HepG2 (cell line): ENCODE measurements at regions not wholly inside any gene's neighbourhood (a gene's known extent, or its start where the extent isn't known, plus 50 kb on each side); places are given as distances from the start of the nearest gene placed in this dataset.

ENCODE experiments used
- ATAC-seq: fragments of 200-7000 bp; cut with Tn5 transposase; 3 replicates; pipeline ENCODE4 v1.9.1; 2020; ENCODE audit warnings: mild to moderate bottlenecking, moderate library complexity
- BruUV-seq: library from RNA; stranded (reverse); fragments of 400-500 nt; replicated peaks from 2 replicates; lab custom pipeline; 2021; lab: Mats Ljungman, UMichigan
- CTCF ChIA-PET: fragments of 300-600 bp; formaldehyde crosslinking; extraction: SDS; loops from one replicate; lab custom pipeline; 2021; ENCODE audit warnings: low total read pairs, inconsistent platforms, low intra/inter-chr PET ratio; lab: Yijun Ruan, JAX
- POLR2A ChIA-PET: fragments of 350-600 bp; sonication (Branson Sonifier 250); formaldehyde crosslinking; loops from one replicate; lab custom pipeline; 2020; ENCODE audit warnings: antibody characterized with exemption, inconsistent platforms; lab: Yijun Ruan, JAX
- DNase-seq: peaks from one replicate; pipeline ENCODE4 v3.0.0-alpha.2; 2015; ENCODE audit warnings: low spot score
- FAIRE-seq: peaks from 3 replicates; lab custom pipeline; 2011; peaks lifted over from hg19 to GRCh38; lab: Jason Lieb, UNC
- H2AFZ ChIP-seq: one replicate; pipeline ENCODE4 v1.6.1; 2011; ENCODE audit warnings: low read length, inconsistent platforms
- H3K27ac ChIP-seq: fragments of 300-600 bp; 3 replicates; pipeline ENCODE4 v1.8.0; 2011; ENCODE audit warnings: mixed run types, mild to moderate bottlenecking, mixed read lengths, low read length, inconsistent platforms; ENCODE audit not compliant: insufficient read depth; ENCODE audit errors: extremely low read length
- H3K27me3 ChIP-seq, 2 experiments: fragments of 200-600 bp in 1 of 2; 2 replicates in 1 of 2; 3 replicates in 1 of 2; pipeline versions ENCODE4 v1.6.0 to v1.8.0; 2011; ENCODE audit warnings: low read length in 2 of 2, mild to moderate bottlenecking in 2 of 2, moderate library complexity in 2 of 2, inconsistent platforms in 1 of 2; ENCODE audit not compliant: insufficient read depth in 2 of 2, control insufficient read depth in 1 of 2
- H3K36me3 ChIP-seq, 2 experiments: fragments of 200-600 bp in 1 of 2; replicated peaks in 1 of 2; 2 replicates in 1 of 2; 3 replicates in 1 of 2; pipeline versions ENCODE4 v1.5.1 to v1.8.0; 2011; ENCODE audit warnings: low read length in 2 of 2, inconsistent platforms in 1 of 2; ENCODE audit not compliant: insufficient read depth in 2 of 2, control insufficient read depth in 1 of 2
- H3K4me1 ChIP-seq: 2 replicates; pipeline ENCODE4 v1.5.1; 2012; ENCODE audit warnings: low read length, inconsistent platforms; ENCODE audit not compliant: insufficient read depth
- H3K4me2 ChIP-seq: 2 replicates; pipeline ENCODE4 v1.6.0; 2011; ENCODE audit warnings: low read depth, low read length, inconsistent platforms
- H3K4me3 ChIP-seq, 3 experiments: fragments of 200-600 bp in 1 of 3; sonication (generic), shearing (Covaris generic) in 1 of 3; replicated peaks in 1 of 3; 2 replicates each; pipeline ENCODE4 v1.5.1; 2011 to 2016; ENCODE audit warnings: low read length in 3 of 3, inconsistent platforms in 2 of 3, low read depth in 2 of 3, mild to moderate bottlenecking in 2 of 3, control low read depth in 1 of 3, mixed read lengths in 1 of 3; ENCODE audit not compliant: insufficient read depth in 1 of 3
- H3K79me2 ChIP-seq: one replicate; pipeline ENCODE4 v1.6.1; 2011; ENCODE audit warnings: low read length, inconsistent platforms; ENCODE audit not compliant: insufficient read depth
- H3K9ac ChIP-seq: 2 replicates; pipeline ENCODE4 v1.6.0; 2011; ENCODE audit warnings: mild to moderate bottlenecking, low read depth, low read length, inconsistent platforms; ENCODE audit not compliant: insufficient read depth
- H3K9me3 ChIP-seq: 2 replicates; pipeline ENCODE4 v1.5.1; 2012; ENCODE audit warnings: mild to moderate bottlenecking, low read length
- H4K20me1 ChIP-seq: 2 replicates; pipeline ENCODE4 v1.6.0; 2011; ENCODE audit warnings: inconsistent platforms, mild to moderate bottlenecking, low read length, moderate library complexity; ENCODE audit not compliant: insufficient read depth
- AHR ChIP-seq: IDR thresholded peaks from 2 replicates; pipeline ENCODE4 v1.6.1; 2018; ENCODE audit warnings: missing genetic modification reagents, missing compliant biosample characterization
- GATAD2A ChIP-seq: IDR thresholded peaks from 2 replicates; pipeline ENCODE4 v1.6.1; 2016
- HINFP ChIP-seq: sonication (generic); formaldehyde crosslinking; IDR thresholded peaks from 2 replicates; pipeline ENCODE4 v1.4.0; 2020; ENCODE audit warnings: low read depth, mild to moderate bottlenecking, missing genetic modification reagents
- HMG20B ChIP-seq: conservative IDR thresholded peaks from 2 replicates; pipeline ENCODE4 v1.6.1; 2016; ENCODE audit warnings: missing genetic modification reagents, missing compliant biosample characterization
- MTA3 ChIP-seq: sonication (generic); formaldehyde crosslinking; IDR thresholded peaks from 2 replicates; pipeline ENCODE4 v1.4.0; 2020; ENCODE audit warnings: missing genetic modification reagents
- PCBP1 ChIP-seq: fragments of 200-400 bp; formaldehyde crosslinking; IDR thresholded peaks from 2 replicates; pipeline ENCODE4 v1.6.1; 2017; ENCODE audit warnings: mild to moderate bottlenecking, low read depth, low read length, borderline replicate concordance
- PHF8 ChIP-seq: sonication (generic); formaldehyde crosslinking; IDR thresholded peaks from 2 replicates; pipeline ENCODE4 v1.5.0; 2020; ENCODE audit warnings: missing genetic modification reagents
- RBFOX2 ChIP-seq: fragments of 200-400 bp; formaldehyde crosslinking; IDR thresholded peaks from 2 replicates; pipeline ENCODE4 v1.6.1; 2017; ENCODE audit warnings: low read depth, mild to moderate bottlenecking, low read length
- REST ChIP-seq, 2 experiments: IDR thresholded peaks; 2 replicates each; pipeline ENCODE4 v1.6.1; 2011 to 2012; ENCODE audit warnings: low read length in 2 of 2, borderline replicate concordance in 1 of 2, low read depth in 1 of 2, mild to moderate bottlenecking in 1 of 2, moderate library complexity in 1 of 2
- SKI ChIP-seq: fragments of 450-650 bp; IDR thresholded peaks from one replicate; pipeline ENCODE4 v1.6.1; 2018; ENCODE audit warnings: mild to moderate bottlenecking; ENCODE audit not compliant: partially characterized antibody
- TBX2 ChIP-seq: sonication (generic); formaldehyde crosslinking; IDR thresholded peaks from 2 replicates; pipeline ENCODE4 v1.5.0; 2020; ENCODE audit warnings: missing genetic modification reagents, mild to moderate bottlenecking, borderline replicate concordance
- TP53 ChIP-seq: sonication (generic); formaldehyde crosslinking; conservative IDR thresholded peaks from 2 replicates; pipeline ENCODE4 v1.4.0; 2020; ENCODE audit warnings: missing genetic modification reagents
- ZNF138 ChIP-seq: sonication (generic); formaldehyde crosslinking; IDR thresholded peaks from 2 replicates; pipeline ENCODE4 v1.5.0; 2020; ENCODE audit warnings: mild to moderate bottlenecking, low read depth, missing genetic modification reagents
- ZNF747 ChIP-seq: sonication (generic); formaldehyde crosslinking; IDR thresholded peaks from 2 replicates; pipeline ENCODE4 v1.8.1; 2023; ENCODE audit warnings: missing genetic modification reagents, mild to moderate bottlenecking, borderline replicate concordance
- ZNF772 ChIP-seq: sonication (generic); formaldehyde crosslinking; IDR thresholded peaks from 2 replicates; pipeline ENCODE4 v1.5.0; 2020; ENCODE audit warnings: mild to moderate bottlenecking, missing genetic modification reagents
- ZNF878 ChIP-seq: sonication (generic); formaldehyde crosslinking; IDR thresholded peaks from 2 replicates; pipeline ENCODE4 v1.8.1; 2023; ENCODE audit warnings: mild to moderate bottlenecking, missing genetic modification reagents, moderate library complexity
- WGBS: methylation state at CpG from one replicate; pipeline ENCODE4 v1.1.6; 2017; ENCODE audit warnings: low lambda C conversion rate; 5-methylcytosine and 5-hydroxymethylcytosine counted together
- in situ Hi-C: cut with HindIII; loops from 2 replicates; pipeline ENCODE4 v1.10.0; 2017; ENCODE audit warnings: low pct_unique_long_range_greater_than_20kb; ENCODE audit not compliant: extremely low pct_ligation_motif_present
- intact Hi-C: fragments of 100-400 bp; cut with micrococcal nuclease; formaldehyde crosslinking; loops from one replicate; pipeline ENCODE4 v1.10.0; 2022; ENCODE audit not compliant: unreplicated experiment
- TF ChIP-seq, protein P1 (sequence below): fragments of 450-650 bp; IDR thresholded peaks from 2 replicates; pipeline ENCODE4 v1.6.1; 2017; ENCODE audit warnings: mild to moderate bottlenecking
- TF ChIP-seq, protein P2 (sequence below): sonication (generic); formaldehyde crosslinking; IDR thresholded peaks from 2 replicates; pipeline ENCODE4 v1.5.0; 2020; ENCODE audit warnings: missing genetic modification reagents

GRCh38 chr20:51939259-51939585, 136.9 kb upstream of the SALL4 start:
- TF ChIP-seq TBX2 (no peak), REST (IDR thresholded peaks at IDR 0.05; ENCODE audit: borderline replicate concordance in 1 of 2, low read depth in 1 of 2, low read length in 2 of 2) (no peak), RBFOX2 (no peak), MTA3 (CRISPR knock-in tag) (no peak), PHF8 (CRISPR knock-in tag) (no peak), ZNF878 (CRISPR knock-in tag) (no peak), HMG20B (CRISPR knock-in tag) (no peak), TP53 (CRISPR knock-in tag) (no peak), SKI (no peak), ZNF138 (no peak), ZNF772 (CRISPR knock-in tag) (no peak), ZNF747 (CRISPR knock-in tag) (no peak), PCBP1 (no peak), GATAD2A (CRISPR knock-in tag) (no peak), HINFP (no peak), AHR (CRISPR knock-in tag) (no peak)
- TF ChIP-seq, protein P1, sequence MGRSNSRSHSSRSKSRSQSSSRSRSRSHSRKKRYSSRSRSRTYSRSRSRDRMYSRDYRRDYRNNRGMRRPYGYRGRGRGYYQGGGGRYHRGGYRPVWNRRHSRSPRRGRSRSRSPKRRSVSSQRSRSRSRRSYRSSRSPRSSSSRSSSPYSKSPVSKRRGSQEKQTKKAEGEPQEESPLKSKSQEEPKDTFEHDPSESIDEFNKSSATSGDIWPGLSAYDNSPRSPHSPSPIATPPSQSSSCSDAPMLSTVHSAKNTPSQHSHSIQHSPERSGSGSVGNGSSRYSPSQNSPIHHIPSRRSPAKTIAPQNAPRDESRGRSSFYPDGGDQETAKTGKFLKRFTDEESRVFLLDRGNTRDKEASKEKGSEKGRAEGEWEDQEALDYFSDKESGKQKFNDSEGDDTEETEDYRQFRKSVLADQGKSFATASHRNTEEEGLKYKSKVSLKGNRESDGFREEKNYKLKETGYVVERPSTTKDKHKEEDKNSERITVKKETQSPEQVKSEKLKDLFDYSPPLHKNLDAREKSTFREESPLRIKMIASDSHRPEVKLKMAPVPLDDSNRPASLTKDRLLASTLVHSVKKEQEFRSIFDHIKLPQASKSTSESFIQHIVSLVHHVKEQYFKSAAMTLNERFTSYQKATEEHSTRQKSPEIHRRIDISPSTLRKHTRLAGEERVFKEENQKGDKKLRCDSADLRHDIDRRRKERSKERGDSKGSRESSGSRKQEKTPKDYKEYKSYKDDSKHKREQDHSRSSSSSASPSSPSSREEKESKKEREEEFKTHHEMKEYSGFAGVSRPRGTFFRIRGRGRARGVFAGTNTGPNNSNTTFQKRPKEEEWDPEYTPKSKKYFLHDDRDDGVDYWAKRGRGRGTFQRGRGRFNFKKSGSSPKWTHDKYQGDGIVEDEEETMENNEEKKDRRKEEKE, result no peak
- TF ChIP-seq, protein P2, sequence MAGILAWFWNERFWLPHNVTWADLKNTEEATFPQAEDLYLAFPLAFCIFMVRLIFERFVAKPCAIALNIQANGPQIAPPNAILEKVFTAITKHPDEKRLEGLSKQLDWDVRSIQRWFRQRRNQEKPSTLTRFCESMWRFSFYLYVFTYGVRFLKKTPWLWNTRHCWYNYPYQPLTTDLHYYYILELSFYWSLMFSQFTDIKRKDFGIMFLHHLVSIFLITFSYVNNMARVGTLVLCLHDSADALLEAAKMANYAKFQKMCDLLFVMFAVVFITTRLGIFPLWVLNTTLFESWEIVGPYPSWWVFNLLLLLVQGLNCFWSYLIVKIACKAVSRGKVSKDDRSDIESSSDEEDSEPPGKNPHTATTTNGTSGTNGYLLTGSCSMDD (CRISPR knock-in tag), result no peak
- FAIRE-seq, result no peak
- Histone ChIP-seq H3K4me2 (no peak overlapping the region), H3K27me3 (0 out of 5 replicates have a peak, but pooled peaks cover 0 to 7% of the 10 kb centered on the region in 2 experiments), H3K9ac (no peak overlapping the region), H4K20me1 (no peaks in the 10 kb centered on the region), H3K79me2 (no peaks in the 10 kb centered on the region), H2AFZ (no peak overlapping the region), H3K9me3 (no peaks in the 10 kb centered on the region), H3K27ac (no peak overlapping the region), H3K4me3 (no peak overlapping the region), H3K36me3 (no peaks in the 10 kb centered on the region), H3K4me1 (no peaks in the 10 kb centered on the region)
- 84% methylated on average over 6 of the region's 6 CpGs for WGBS
- ChIA-PET CTCF (no interaction called here), POLR2A (no interaction called here)
- no peak for DNase-seq
- intact Hi-C loops (no loop called here), in situ Hi-C loops (no loop called here)
- no peak for ATAC-seq
- BruUV-seq, result no TSS peak
